ENCODE measurements at regions not wholly inside any gene's neighbourhood (a gene's known extent, or its start where the extent isn't known, plus 50 kb on each side); places are given as distances from the start of the nearest gene placed in this dataset.

DNA sequence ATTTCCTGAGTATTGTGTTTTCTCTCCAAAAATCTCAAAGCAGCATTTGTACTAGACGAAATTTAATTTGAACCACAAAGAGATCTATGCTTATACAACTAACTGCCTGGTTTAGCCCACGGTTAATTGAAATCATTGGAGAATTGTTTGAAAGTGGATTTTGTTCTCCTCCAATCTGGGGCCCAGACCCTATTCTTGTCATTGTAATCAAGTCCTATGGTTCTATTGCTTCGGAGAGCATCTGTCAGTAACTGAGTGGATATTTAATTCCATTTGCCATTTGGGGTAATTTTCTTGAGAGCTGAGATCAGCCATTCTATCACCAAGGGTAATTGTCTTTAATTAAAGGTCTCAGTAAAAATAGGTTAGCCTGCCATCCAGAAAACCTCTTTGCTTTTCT, 117.0 kb upstream of the KCNG1 start:
- TF ChIP-seq, protein P1, sequence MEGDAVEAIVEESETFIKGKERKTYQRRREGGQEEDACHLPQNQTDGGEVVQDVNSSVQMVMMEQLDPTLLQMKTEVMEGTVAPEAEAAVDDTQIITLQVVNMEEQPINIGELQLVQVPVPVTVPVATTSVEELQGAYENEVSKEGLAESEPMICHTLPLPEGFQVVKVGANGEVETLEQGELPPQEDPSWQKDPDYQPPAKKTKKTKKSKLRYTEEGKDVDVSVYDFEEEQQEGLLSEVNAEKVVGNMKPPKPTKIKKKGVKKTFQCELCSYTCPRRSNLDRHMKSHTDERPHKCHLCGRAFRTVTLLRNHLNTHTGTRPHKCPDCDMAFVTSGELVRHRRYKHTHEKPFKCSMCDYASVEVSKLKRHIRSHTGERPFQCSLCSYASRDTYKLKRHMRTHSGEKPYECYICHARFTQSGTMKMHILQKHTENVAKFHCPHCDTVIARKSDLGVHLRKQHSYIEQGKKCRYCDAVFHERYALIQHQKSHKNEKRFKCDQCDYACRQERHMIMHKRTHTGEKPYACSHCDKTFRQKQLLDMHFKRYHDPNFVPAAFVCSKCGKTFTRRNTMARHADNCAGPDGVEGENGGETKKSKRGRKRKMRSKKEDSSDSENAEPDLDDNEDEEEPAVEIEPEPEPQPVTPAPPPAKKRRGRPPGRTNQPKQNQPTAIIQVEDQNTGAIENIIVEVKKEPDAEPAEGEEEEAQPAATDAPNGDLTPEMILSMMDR (IDR thresholded peaks at IDR 0.05), result no peak
- DNase-seq, result no peak
- Histone ChIP-seq H3K4me1 (ENCODE audit: insufficient read depth, low read length) (no peaks in the 10 kb centered on the region), H3K27me3 (ENCODE audit: control insufficient read depth in 1 of 2, insufficient read depth in 2 of 2, low read length in 2 of 2) (peaks cover 3 to 15% of the 10 kb centered on the region in 2 experiments), H3K9me3 (ENCODE audit: control insufficient read depth in 1 of 2, insufficient read depth in 1 of 2, low read length in 2 of 2) (no peaks in the 10 kb centered on the region), H3K4me3 (ENCODE audit: low read length) (no peak overlapping the region), H3K36me3 (ENCODE audit: insufficient read depth, low read length) (no peaks in the 10 kb centered on the region), H3K27ac (ENCODE audit: low read depth in 1 of 2, low read length in 2 of 2) (no peak overlapping the region)
- ATAC-seq (ENCODE audit: poor library complexity), result no peak
- no peaks in the 10 kb centered on the region for H3K4me1 Mint-ChIP-seq (ENCODE audit: low read depth)
- no peak overlapping the region for H3K27ac Mint-ChIP-seq
- H3K4me3 Mint-ChIP-seq, result no peak overlapping the region
- H3K27me3 Mint-ChIP-seq, result peaks cover 36% of the 10 kb centered on the region
- CTCF ChIA-PET, result no interaction called here
- H3K36me3 Mint-ChIP-seq (ENCODE audit: low read depth), result no peaks in the 10 kb centered on the region
- intact Hi-C loops (cut with DNase I, micrococcal nuclease), result no loop called here
- no peaks in the 10 kb centered on the region for H3K9me3 Mint-ChIP-seq
- POLR2A ChIA-PET, result no interaction called here

DNA sequence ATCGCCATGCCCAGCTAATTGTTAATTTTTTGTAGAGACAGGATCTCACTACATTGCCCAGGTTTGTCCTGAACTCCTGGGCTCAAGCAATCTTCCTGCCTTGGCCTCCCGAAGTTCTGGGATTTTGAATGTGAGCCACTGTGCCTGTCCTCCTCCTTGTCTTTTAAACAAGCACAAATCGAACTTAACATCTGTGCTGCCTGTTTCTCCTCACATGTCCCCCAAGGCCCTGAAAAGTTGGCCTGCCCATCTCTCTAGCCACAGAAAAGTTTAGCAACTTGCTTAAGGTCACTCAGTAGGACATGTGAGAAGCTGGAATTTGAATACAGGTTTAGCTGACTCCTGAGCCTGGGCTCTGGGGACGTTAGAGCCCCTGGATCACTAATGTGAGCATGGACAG, 115.7 kb upstream of the KCNG1 start:
- H3K27me3 Mint-ChIP-seq, result peaks cover 34% of the 10 kb centered on the region
- TF ChIP-seq, protein P1 (IDR thresholded peaks at IDR 0.05), result no peak
- no peaks in the 10 kb centered on the region for H3K36me3 Mint-ChIP-seq (ENCODE audit: low read depth)
- DNase-seq (no peak), ATAC-seq (ENCODE audit: poor library complexity) (no peak)
- no peak overlapping the region for H3K27ac Mint-ChIP-seq
- no peaks in the 10 kb centered on the region for H3K9me3 Mint-ChIP-seq
- no peaks in the 10 kb centered on the region for H3K4me1 Mint-ChIP-seq (ENCODE audit: low read depth)
- ChIA-PET CTCF (no interaction called here), POLR2A (no interaction called here)
- Histone ChIP-seq H3K27ac (ENCODE audit: low read depth in 1 of 2, low read length in 2 of 2) (no peak overlapping the region), H3K36me3 (ENCODE audit: insufficient read depth, low read length) (no peaks in the 10 kb centered on the region), H3K4me3 (ENCODE audit: low read length) (no peak overlapping the region), H3K4me1 (ENCODE audit: insufficient read depth, low read length) (no peaks in the 10 kb centered on the region), H3K27me3 (ENCODE audit: control insufficient read depth in 1 of 2, insufficient read depth in 2 of 2, low read length in 2 of 2) (peaks cover 4 to 5% of the 10 kb centered on the region in 2 experiments), H3K9me3 (ENCODE audit: control insufficient read depth in 1 of 2, insufficient read depth in 1 of 2, low read length in 2 of 2) (no peaks in the 10 kb centered on the region)
- intact Hi-C loops (cut with DNase I, micrococcal nuclease), result no loop called here
- H3K4me3 Mint-ChIP-seq, result no peak overlapping the region

DNA sequence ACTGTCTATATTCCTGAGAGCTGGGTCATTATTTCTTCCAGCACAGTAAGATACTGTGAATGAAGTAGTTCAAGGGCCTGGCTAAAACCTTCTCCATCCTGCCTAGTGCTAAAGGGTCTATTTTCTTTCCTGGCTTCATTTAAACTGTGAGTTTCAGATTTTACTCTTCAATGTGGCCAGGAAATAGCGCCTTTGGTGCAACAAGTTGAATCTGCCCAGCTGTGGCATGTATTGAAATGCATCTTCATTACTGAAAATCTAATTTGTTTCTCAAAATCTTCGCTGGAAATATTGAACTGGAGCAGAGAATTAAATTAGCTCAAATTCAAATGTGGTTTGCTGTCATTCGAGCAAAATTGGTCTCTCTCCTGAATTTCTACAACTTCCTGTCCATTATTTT, 114.6 kb upstream of the KCNG1 start:
- H3K27ac Mint-ChIP-seq, result no peak overlapping the region
- H3K4me3 Mint-ChIP-seq, result no peak overlapping the region
- no peaks in the 10 kb centered on the region for H3K36me3 Mint-ChIP-seq (ENCODE audit: low read depth)
- Histone ChIP-seq H3K27ac (ENCODE audit: low read depth in 1 of 2, low read length in 2 of 2) (no peak overlapping the region), H3K27me3 (ENCODE audit: control insufficient read depth in 1 of 2, insufficient read depth in 2 of 2, low read length in 2 of 2) (peaks cover 0 to 8% of the 10 kb centered on the region in 2 experiments), H3K4me1 (ENCODE audit: insufficient read depth, low read length) (no peaks in the 10 kb centered on the region), H3K4me3 (ENCODE audit: low read length) (no peak overlapping the region), H3K36me3 (ENCODE audit: insufficient read depth, low read length) (no peaks in the 10 kb centered on the region), H3K9me3 (ENCODE audit: control insufficient read depth in 1 of 2, insufficient read depth in 1 of 2, low read length in 2 of 2) (no peaks in the 10 kb centered on the region)
- TF ChIP-seq, protein P1 (IDR thresholded peaks at IDR 0.05), result no peak
- DNase-seq, result no peak
- ChIA-PET CTCF (no interaction called here), POLR2A (no interaction called here)
- no peaks in the 10 kb centered on the region for H3K9me3 Mint-ChIP-seq
- peaks cover 26% of the 10 kb centered on the region for H3K27me3 Mint-ChIP-seq
- no peak for ATAC-seq (ENCODE audit: poor library complexity)
- intact Hi-C loops (cut with DNase I, micrococcal nuclease), result no loop called here
- no peaks in the 10 kb centered on the region for H3K4me1 Mint-ChIP-seq (ENCODE audit: low read depth)
